ENCODE measurements at regions not wholly inside any gene's neighbourhood (a gene's known extent, or its start where the extent isn't known, plus 50 kb on each side); places are given as distances from the start of the nearest gene placed in this dataset.

DNA sequence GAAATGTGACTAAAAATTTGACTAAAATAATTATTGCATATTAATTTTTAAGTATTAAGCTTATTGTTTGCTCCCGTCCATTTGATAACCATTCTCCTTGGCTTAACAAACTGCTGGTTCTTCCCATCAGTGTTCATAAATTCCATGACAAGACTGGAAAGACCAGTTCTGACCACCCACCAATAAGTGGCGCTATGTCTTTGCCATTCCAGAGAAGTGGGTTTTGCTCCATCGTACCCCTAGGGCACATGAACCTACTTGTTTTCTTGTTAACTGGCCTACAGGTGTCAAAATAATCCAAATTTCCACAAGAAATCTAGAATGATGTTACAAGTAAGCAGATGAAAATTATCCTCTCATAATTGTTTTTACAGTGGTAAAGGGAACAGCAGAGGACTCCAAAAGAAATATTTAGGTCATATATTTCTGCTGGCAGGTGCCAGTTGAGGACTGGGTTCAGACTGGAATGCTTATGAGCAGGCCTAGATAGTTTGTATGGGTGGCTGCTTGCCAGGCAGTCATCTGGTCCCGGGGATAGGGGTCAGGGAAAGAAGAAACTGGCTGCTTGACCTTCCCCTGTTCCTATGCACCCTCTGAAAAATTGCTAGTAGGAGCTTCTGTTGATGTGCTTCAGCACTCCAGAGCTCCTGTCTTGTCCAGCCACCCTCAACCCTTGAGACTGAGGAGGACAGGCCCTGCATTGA lies 283.1 kb upstream of the ADAMTSL1 start:
- WGBS, 2 experiments, result 92 to 93% methylated on average over 4 of the region's 4 CpGs
- no peaks in the 10 kb centered on the region for H3K4me1 ChIP-seq (ENCODE audit: control insufficient read depth, insufficient read depth, low read length)
- H3K27ac ChIP-seq (ENCODE audit: insufficient read depth, low read depth, low read length, poor library complexity, severe bottlenecking), result no peak overlapping the region
- no peaks in the 10 kb centered on the region for H3K36me3 ChIP-seq (ENCODE audit: control insufficient read depth, insufficient read depth, low read length)
- no peaks in the 10 kb centered on the region for H3K27me3 ChIP-seq (ENCODE audit: control insufficient read depth, insufficient read depth, low read length, poor library complexity, severe bottlenecking)
- no peaks in the 10 kb centered on the region for H3K9me3 ChIP-seq (ENCODE audit: control insufficient read depth, low read length)
- no peak overlapping the region for H3K4me3 ChIP-seq (ENCODE audit: insufficient read depth, low read depth, low read length)

GRCh38 chr9:18194316-18194715 lies 279.6 kb upstream of the ADAMTSL1 start:
- no peak overlapping the region for H3K4me3 ChIP-seq (ENCODE audit: insufficient read depth, low read depth, low read length)
- 79 to 81% methylated on average over 3 of the region's 3 CpGs for WGBS, 2 experiments
- no peaks in the 10 kb centered on the region for H3K27me3 ChIP-seq (ENCODE audit: control insufficient read depth, insufficient read depth, low read length, poor library complexity, severe bottlenecking)
- H3K4me1 ChIP-seq (ENCODE audit: control insufficient read depth, insufficient read depth, low read length), result no peaks in the 10 kb centered on the region
- H3K27ac ChIP-seq (ENCODE audit: insufficient read depth, low read depth, low read length, poor library complexity, severe bottlenecking), result no peak overlapping the region
- H3K36me3 ChIP-seq (ENCODE audit: control insufficient read depth, insufficient read depth, low read length), result no peaks in the 10 kb centered on the region
- no peaks in the 10 kb centered on the region for H3K9me3 ChIP-seq (ENCODE audit: control insufficient read depth, low read length)

- H3K27me3 ChIP-seq (ENCODE audit: control insufficient read depth, insufficient read depth, low read length, poor library complexity, severe bottlenecking), result no peaks in the 10 kb centered on the region
- 97 to 100% methylated on average over 3 of the region's 3 CpGs for WGBS, 2 experiments
- no peak overlapping the region for H3K27ac ChIP-seq (ENCODE audit: insufficient read depth, low read depth, low read length, poor library complexity, severe bottlenecking)
- H3K4me1 ChIP-seq (ENCODE audit: control insufficient read depth, insufficient read depth, low read length), result no peaks in the 10 kb centered on the region
- H3K4me3 ChIP-seq (ENCODE audit: insufficient read depth, low read depth, low read length), result no peak overlapping the region
- H3K36me3 ChIP-seq (ENCODE audit: control insufficient read depth, insufficient read depth, low read length), result no peaks in the 10 kb centered on the region
- no peaks in the 10 kb centered on the region for H3K9me3 ChIP-seq (ENCODE audit: control insufficient read depth, low read length)
These were observed 278.7 kb upstream of the ADAMTSL1 start for GRCh38 chr9:18195223-18195622.

- H3K27ac ChIP-seq (ENCODE audit: insufficient read depth, low read depth, low read length, poor library complexity, severe bottlenecking), result no peak overlapping the region
- no peaks in the 10 kb centered on the region for H3K36me3 ChIP-seq (ENCODE audit: control insufficient read depth, insufficient read depth, low read length)
- no peaks in the 10 kb centered on the region for H3K4me1 ChIP-seq (ENCODE audit: control insufficient read depth, insufficient read depth, low read length)
- 95 to 96% methylated on average over 4 of the region's 4 CpGs for WGBS, 2 experiments
- no peaks in the 10 kb centered on the region for H3K9me3 ChIP-seq (ENCODE audit: control insufficient read depth, low read length)
- H3K4me3 ChIP-seq (ENCODE audit: insufficient read depth, low read depth, low read length), result no peak overlapping the region
- H3K27me3 ChIP-seq (ENCODE audit: control insufficient read depth, insufficient read depth, low read length, poor library complexity, severe bottlenecking), result no peaks in the 10 kb centered on the region
These were observed 271.0 kb upstream of the ADAMTSL1 start for GRCh38 chr9:18202924-18203323.

DNA sequence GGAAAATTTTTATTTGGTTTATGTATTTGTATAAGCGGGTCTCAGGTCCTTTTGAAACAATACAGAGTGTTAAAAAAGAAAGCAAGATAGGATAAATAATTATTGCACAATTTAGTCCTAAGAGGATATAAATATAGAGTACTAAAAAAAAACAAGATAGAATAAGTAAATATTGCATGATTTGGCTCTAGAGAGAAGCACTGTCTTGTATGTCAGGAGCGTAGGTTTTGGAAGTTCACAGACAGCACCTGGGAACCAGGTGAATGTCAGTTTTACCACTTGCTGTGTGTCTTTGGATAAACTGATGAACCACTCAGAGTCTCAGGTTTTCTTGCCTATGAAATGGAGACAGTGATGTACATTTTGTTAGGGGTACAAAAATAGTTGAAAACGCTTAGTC lies 266.2 kb upstream of the ADAMTSL1 start:
- H3K27me3 ChIP-seq (ENCODE audit: control insufficient read depth, insufficient read depth, low read length, poor library complexity, severe bottlenecking), result no peaks in the 10 kb centered on the region
- no peaks in the 10 kb centered on the region for H3K4me1 ChIP-seq (ENCODE audit: control insufficient read depth, insufficient read depth, low read length)
- H3K27ac ChIP-seq (ENCODE audit: insufficient read depth, low read depth, low read length, poor library complexity, severe bottlenecking), result no peak overlapping the region
- 94 to 96% methylated on average over 1 of the region's 3 CpGs for WGBS, 2 experiments
- H3K9me3 ChIP-seq (ENCODE audit: control insufficient read depth, low read length), result no peaks in the 10 kb centered on the region
- no peak overlapping the region for H3K4me3 ChIP-seq (ENCODE audit: insufficient read depth, low read depth, low read length)
- H3K36me3 ChIP-seq (ENCODE audit: control insufficient read depth, insufficient read depth, low read length), result no peaks in the 10 kb centered on the region

GRCh38 chr9:18208166-18209059 lies 265.5 kb upstream of the ADAMTSL1 start:
- Histone ChIP-seq H3K27me3 (ENCODE audit: control insufficient read depth, insufficient read depth, low read length, poor library complexity, severe bottlenecking) (no peaks in the 10 kb centered on the region), H3K4me1 (ENCODE audit: control insufficient read depth, insufficient read depth, low read length) (no peaks in the 10 kb centered on the region), H3K4me3 (ENCODE audit: insufficient read depth, low read depth, low read length) (no peak overlapping the region), H3K9me3 (ENCODE audit: control insufficient read depth, low read length) (no peaks in the 10 kb centered on the region), H3K36me3 (ENCODE audit: control insufficient read depth, insufficient read depth, low read length) (no peaks in the 10 kb centered on the region), H3K27ac (ENCODE audit: insufficient read depth, low read depth, low read length, poor library complexity, severe bottlenecking) (no peak overlapping the region)
- 59% methylated on average over 3 of the region's 3 CpGs for WGBS, 2 experiments

- no peak overlapping the region for H3K4me3 ChIP-seq (ENCODE audit: insufficient read depth, low read depth, low read length)
- H3K27me3 ChIP-seq (ENCODE audit: control insufficient read depth, insufficient read depth, low read length, poor library complexity, severe bottlenecking), result no peaks in the 10 kb centered on the region
- H3K4me1 ChIP-seq (ENCODE audit: control insufficient read depth, insufficient read depth, low read length), result no peaks in the 10 kb centered on the region
- no peaks in the 10 kb centered on the region for H3K36me3 ChIP-seq (ENCODE audit: control insufficient read depth, insufficient read depth, low read length)
- H3K27ac ChIP-seq (ENCODE audit: insufficient read depth, low read depth, low read length, poor library complexity, severe bottlenecking), result no peak overlapping the region
- H3K9me3 ChIP-seq (ENCODE audit: control insufficient read depth, low read length), result no peaks in the 10 kb centered on the region
- WGBS, 2 experiments, result 54 to 76% methylated on average over 2 to 3 of the region's 3 CpGs
These were observed 258.3 kb upstream of the ADAMTSL1 start for GRCh38 chr9:18215626-18216025.

- H3K4me3 ChIP-seq (ENCODE audit: insufficient read depth, low read depth, low read length), result no peak overlapping the region
- no peaks in the 10 kb centered on the region for H3K36me3 ChIP-seq (ENCODE audit: control insufficient read depth, insufficient read depth, low read length)
- no peaks in the 10 kb centered on the region for H3K4me1 ChIP-seq (ENCODE audit: control insufficient read depth, insufficient read depth, low read length)
- H3K27ac ChIP-seq (ENCODE audit: insufficient read depth, low read depth, low read length, poor library complexity, severe bottlenecking), result no peak overlapping the region
- no peaks in the 10 kb centered on the region for H3K27me3 ChIP-seq (ENCODE audit: control insufficient read depth, insufficient read depth, low read length, poor library complexity, severe bottlenecking)
- no peaks in the 10 kb centered on the region for H3K9me3 ChIP-seq (ENCODE audit: control insufficient read depth, low read length)
- WGBS, 2 experiments, result 92 to 100% methylated on average over 1 of the region's 1 CpG
These were observed 257.6 kb upstream of the ADAMTSL1 start for GRCh38 chr9:18216376-18216775.

- Histone ChIP-seq H3K9me3 (ENCODE audit: control insufficient read depth, low read length) (no peaks in the 10 kb centered on the region), H3K36me3 (ENCODE audit: control insufficient read depth, insufficient read depth, low read length) (no peaks in the 10 kb centered on the region), H3K4me3 (ENCODE audit: insufficient read depth, low read depth, low read length) (no peak overlapping the region), H3K4me1 (ENCODE audit: control insufficient read depth, insufficient read depth, low read length) (no peaks in the 10 kb centered on the region), H3K27me3 (ENCODE audit: control insufficient read depth, insufficient read depth, low read length, poor library complexity, severe bottlenecking) (no peaks in the 10 kb centered on the region), H3K27ac (ENCODE audit: insufficient read depth, low read depth, low read length, poor library complexity, severe bottlenecking) (no peak overlapping the region)
- WGBS, 2 experiments, result 91 to 93% methylated on average over 3 of the region's 3 CpGs
These were observed 245.9 kb upstream of the ADAMTSL1 start for GRCh38 chr9:18228101-18228500.

DNA sequence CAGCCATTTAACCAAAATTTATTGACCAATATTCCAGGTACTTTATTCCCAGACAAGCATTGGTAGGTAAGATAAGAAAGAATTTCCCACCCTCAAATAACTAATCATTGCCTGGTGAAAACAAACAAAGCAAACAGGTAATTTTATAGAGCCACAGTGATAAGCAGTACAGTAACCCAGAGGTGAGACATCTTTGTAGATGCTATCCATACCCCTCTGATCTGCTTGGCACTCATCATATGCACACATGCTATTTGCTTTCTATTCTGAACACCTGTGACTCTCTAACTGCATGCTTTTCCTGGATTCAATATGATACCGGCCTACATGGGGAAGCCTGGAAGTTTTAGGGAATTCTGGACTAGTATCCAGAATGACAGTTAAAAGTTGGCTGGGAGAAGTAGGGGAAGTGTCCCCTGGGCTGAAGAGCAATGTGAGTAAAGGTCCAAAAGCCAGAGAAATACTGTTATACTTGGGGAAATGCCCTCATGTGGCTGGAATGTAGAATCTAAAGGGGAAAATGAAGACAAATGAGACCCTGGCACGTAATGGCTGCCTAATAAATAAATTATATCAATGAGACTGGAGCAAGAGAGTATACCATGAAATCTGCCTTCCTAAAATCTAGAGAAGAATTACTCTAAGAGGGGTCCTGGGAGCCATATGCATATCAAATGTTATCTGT lies 243.8 kb upstream of the ADAMTSL1 start:
- Histone ChIP-seq H3K9me3 (ENCODE audit: control insufficient read depth, low read length) (no peaks in the 10 kb centered on the region), H3K36me3 (ENCODE audit: control insufficient read depth, insufficient read depth, low read length) (no peaks in the 10 kb centered on the region), H3K27ac (ENCODE audit: insufficient read depth, low read depth, low read length, poor library complexity, severe bottlenecking) (no peak overlapping the region), H3K4me3 (ENCODE audit: insufficient read depth, low read depth, low read length) (no peak overlapping the region), H3K4me1 (ENCODE audit: control insufficient read depth, insufficient read depth, low read length) (no peaks in the 10 kb centered on the region), H3K27me3 (ENCODE audit: control insufficient read depth, insufficient read depth, low read length, poor library complexity, severe bottlenecking) (no peaks in the 10 kb centered on the region)
- WGBS, 2 experiments, result 80 to 91% methylated on average over 2 of the region's 2 CpGs
